CD4-positive, alpha-beta memory T cell (primary cell): ENCODE measurements at regions not wholly inside any gene's neighbourhood (a gene's known extent, or its start where the extent isn't known, plus 50 kb on each side); places are given as distances from the start of the nearest gene placed in this dataset.

Experiments used
- CTCF ChIA-PET: fragments of 350-600 bp; sonication (Branson Sonifier 250); formaldehyde crosslinking; loops from one replicate; lab custom pipeline; 2021; ENCODE audit warnings: inconsistent platforms; ENCODE audit not compliant: partially characterized antibody; lab: Charles Lee
- POLR2A ChIA-PET: fragments of 350-600 bp; sonication (Branson Sonifier 250); formaldehyde crosslinking; loops from one replicate; lab custom pipeline; 2021; ENCODE audit not compliant: partially characterized antibody; lab: Charles Lee
- DNase-seq, 5 donors: peaks; one replicate each; pipeline versions ENCODE4 v3.0.0 to v3.0.0-alpha.2; 2020 to 2022; ENCODE audit warnings: mixed read lengths in 1 of 5
- H3K27ac ChIP-seq: one replicate; pipeline ENCODE4 v1.7.0; 2013; ENCODE audit warnings: low read depth, low read length
- H3K27me3 ChIP-seq: 2 replicates; pipeline ENCODE4 v1.7.0; 2013; ENCODE audit warnings: mild to moderate bottlenecking, low read length, moderate library complexity; ENCODE audit not compliant: insufficient read depth
- H3K36me3 ChIP-seq: 2 replicates; pipeline ENCODE4 v1.7.0; 2013; ENCODE audit warnings: mild to moderate bottlenecking, low read length, moderate library complexity; ENCODE audit not compliant: insufficient read depth
- H3K4me1 ChIP-seq: 2 replicates; pipeline ENCODE4 v1.7.0; 2013; ENCODE audit warnings: mild to moderate bottlenecking, low read length, moderate library complexity; ENCODE audit not compliant: insufficient read depth
- H3K4me3 ChIP-seq, 2 donors: one replicate each; pipeline ENCODE4 v1.7.0; 2013; ENCODE audit warnings: low read length in 2 of 2, mild to moderate bottlenecking in 1 of 2
- H3K9me3 ChIP-seq, 2 donors: one replicate each; pipeline ENCODE4 v1.7.0; 2013; ENCODE audit warnings: low read length in 2 of 2, control low read depth in 1 of 2; ENCODE audit not compliant: control insufficient read depth in 1 of 2
- H3K27ac Mint-ChIP-seq, 7 donors: one replicate each; pipeline ENCODE4 v1.8.0; 2020 to 2021; ENCODE audit warnings: mixed read lengths in 7 of 7, mild to moderate bottlenecking in 6 of 7, inconsistent platforms in 3 of 7, moderate library complexity in 3 of 7
- H3K27me3 Mint-ChIP-seq, 2 donors: one replicate each; pipeline ENCODE4 v1.8.0; 2020 to 2021; ENCODE audit warnings: mixed read lengths in 2 of 2
- H3K36me3 Mint-ChIP-seq, 2 donors: one replicate each; pipeline ENCODE4 v1.8.0; 2020 to 2021; ENCODE audit warnings: mixed read lengths in 2 of 2, inconsistent platforms in 1 of 2, mild to moderate bottlenecking in 1 of 2
- H3K4me1 Mint-ChIP-seq, 4 donors: one replicate each; pipeline ENCODE4 v1.8.0; 2020 to 2021; ENCODE audit warnings: mixed read lengths in 4 of 4, mild to moderate bottlenecking in 1 of 4
- H3K4me3 Mint-ChIP-seq, 8 donors: one replicate each; pipeline ENCODE4 v1.8.0; 2020 to 2021; ENCODE audit warnings: mixed read lengths in 8 of 8, mild to moderate bottlenecking in 7 of 8, moderate library complexity in 6 of 8, inconsistent platforms in 3 of 8
- H3K9me3 Mint-ChIP-seq, 8 donors: one replicate each; pipeline ENCODE4 v1.8.0; 2020 to 2021; ENCODE audit warnings: mixed read lengths in 8 of 8, mild to moderate bottlenecking in 5 of 8, inconsistent platforms in 3 of 8, moderate library complexity in 1 of 8
- intact Hi-C: fragments of 100-400 bp; cut with micrococcal nuclease; formaldehyde crosslinking; loops from one replicate; pipeline ENCODE4 v1.15.1; 2023

GRCh38 chr10:64130152-64130551 lies 609.0 kb downstream of the REEP3 start:
- H3K36me3 ChIP-seq = no peaks in the 10 kb centered on the region
- Mint-ChIP-seq H3K27me3 (no peaks in the 10 kb centered on the region), H3K27ac (no peak overlapping the region), H3K9me3 (peaks cover 0 to 2% (median 0%) of the 10 kb centered on the region in 8 donors), H3K4me1 (no peaks in the 10 kb centered on the region), H3K4me3 (no peak overlapping the region), H3K36me3 (no peaks in the 10 kb centered on the region)
- H3K27ac ChIP-seq = no peak overlapping the region
- DNase-seq = no peak
- POLR2A ChIA-PET = no interaction called here
- no peaks in the 10 kb centered on the region for H3K27me3 ChIP-seq
- intact Hi-C loops = no loop called here
- H3K4me1 ChIP-seq = no peaks in the 10 kb centered on the region
- no peak overlapping the region for H3K4me3 ChIP-seq
- H3K9me3 ChIP-seq = no peaks in the 10 kb centered on the region
- CTCF ChIA-PET = no interaction called here

GRCh38 chr10:64134676-64135075 lies 613.5 kb downstream of the REEP3 start:
- H3K27ac Mint-ChIP-seq = no peak overlapping the region
- no peaks in the 10 kb centered on the region for H3K36me3 Mint-ChIP-seq
- POLR2A ChIA-PET = no interaction called here
- CTCF ChIA-PET = no interaction called here
- H3K4me3 Mint-ChIP-seq = no peak overlapping the region
- no peaks in the 10 kb centered on the region for H3K4me1 ChIP-seq
- no peaks in the 10 kb centered on the region for H3K27me3 Mint-ChIP-seq
- H3K27ac ChIP-seq = no peak overlapping the region
- intact Hi-C loops = no loop called here
- H3K27me3 ChIP-seq = no peaks in the 10 kb centered on the region
- no peak for DNase-seq
- H3K4me1 Mint-ChIP-seq = no peaks in the 10 kb centered on the region
- H3K36me3 ChIP-seq = no peaks in the 10 kb centered on the region
- no peaks in the 10 kb centered on the region for H3K9me3 ChIP-seq
- peaks cover 0 to 2% (median 0%) of the 10 kb centered on the region in 8 donors for H3K9me3 Mint-ChIP-seq
- no peak overlapping the region for H3K4me3 ChIP-seq

- DNase-seq = no peak
- Mint-ChIP-seq H3K4me1 (no peaks in the 10 kb centered on the region), H3K4me3 (no peak overlapping the region), H3K27me3 (no peaks in the 10 kb centered on the region), H3K9me3 (peaks cover 0 to 2% (median 0%) of the 10 kb centered on the region in 8 donors), H3K36me3 (no peaks in the 10 kb centered on the region), H3K27ac (no peak overlapping the region)
- Histone ChIP-seq H3K27ac (no peak overlapping the region), H3K4me3 (no peak overlapping the region), H3K4me1 (no peaks in the 10 kb centered on the region), H3K27me3 (no peaks in the 10 kb centered on the region), H3K9me3 (no peaks in the 10 kb centered on the region), H3K36me3 (no peaks in the 10 kb centered on the region)
- intact Hi-C loops = no loop called here
- CTCF ChIA-PET = no interaction called here
- POLR2A ChIA-PET = no interaction called here
Measured at GRCh38 chr10:64142395-64142794, 621.2 kb downstream of the REEP3 start.

GRCh38 chr10:64148607-64149006 lies 627.4 kb downstream of the REEP3 start:
- no peak overlapping the region for H3K27ac Mint-ChIP-seq
- DNase-seq = no peak
- H3K4me1 ChIP-seq = no peaks in the 10 kb centered on the region
- CTCF ChIA-PET = no interaction called here
- H3K4me3 Mint-ChIP-seq = no peak overlapping the region
- H3K36me3 Mint-ChIP-seq = no peaks in the 10 kb centered on the region
- H3K9me3 Mint-ChIP-seq = peaks cover 0 to 4% (median 0%) of the 10 kb centered on the region in 8 donors
- no peaks in the 10 kb centered on the region for H3K4me1 Mint-ChIP-seq
- intact Hi-C loops = no loop called here
- POLR2A ChIA-PET = no interaction called here
- H3K27me3 ChIP-seq = no peaks in the 10 kb centered on the region
- no peak overlapping the region for H3K27ac ChIP-seq
- H3K27me3 Mint-ChIP-seq = peaks cover 0 to 3% of the 10 kb centered on the region in 2 donors
- H3K9me3 ChIP-seq = no peaks in the 10 kb centered on the region
- no peak overlapping the region for H3K4me3 ChIP-seq
- H3K36me3 ChIP-seq = no peaks in the 10 kb centered on the region

GRCh38 chr10:64156166-64156565 lies 635.0 kb downstream of the REEP3 start:
- CTCF ChIA-PET = no interaction called here

DNA sequence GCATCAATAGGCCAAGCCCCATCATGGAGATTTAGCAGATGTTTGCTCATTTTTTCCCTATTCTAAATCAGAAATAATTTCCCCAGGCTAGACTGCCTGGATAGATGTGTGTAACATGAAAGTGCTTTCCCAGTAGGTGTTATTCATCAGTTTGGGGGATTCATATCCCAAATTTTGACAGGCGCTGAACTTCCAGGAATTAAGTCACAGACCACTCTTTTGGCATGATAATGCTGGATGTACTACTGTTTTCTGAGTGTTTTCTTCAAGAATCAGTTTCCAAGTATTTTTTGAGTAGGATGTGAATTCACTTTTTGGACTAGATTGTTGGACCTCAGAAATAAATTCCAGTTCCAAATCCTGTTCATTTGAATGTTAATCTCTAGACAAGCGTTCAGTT lies 637.4 kb downstream of the REEP3 start:
- H3K27ac ChIP-seq = no peak overlapping the region
- no peak overlapping the region for H3K4me3 ChIP-seq
- Mint-ChIP-seq H3K27me3 (no peaks in the 10 kb centered on the region), H3K27ac (no peak overlapping the region), H3K36me3 (no peaks in the 10 kb centered on the region), H3K4me1 (peaks cover 0 to 3% (median 0%) of the 10 kb centered on the region in 4 donors), H3K9me3 (peaks cover 0 to 3% (median 0%) of the 10 kb centered on the region in 8 donors), H3K4me3 (no peak overlapping the region)
- no peaks in the 10 kb centered on the region for H3K36me3 ChIP-seq
- POLR2A ChIA-PET = no interaction called here
- CTCF ChIA-PET = no interaction called here
- H3K27me3 ChIP-seq = no peaks in the 10 kb centered on the region
- H3K4me1 ChIP-seq = no peaks in the 10 kb centered on the region
- H3K9me3 ChIP-seq = no peaks in the 10 kb centered on the region
- intact Hi-C loops = no loop called here
- DNase-seq = no peak

More at GRCh38 chr10:64156166-64156565, 635.0 kb downstream of the REEP3 start:
- H3K27me3 ChIP-seq = no peaks in the 10 kb centered on the region
- no peak overlapping the region for H3K27ac Mint-ChIP-seq
- no peak overlapping the region for H3K4me3 ChIP-seq
- intact Hi-C loops = no loop called here
- no peaks in the 10 kb centered on the region for H3K4me1 ChIP-seq
- no peaks in the 10 kb centered on the region for H3K27me3 Mint-ChIP-seq
- no peak overlapping the region for H3K4me3 Mint-ChIP-seq
- H3K9me3 ChIP-seq = no peaks in the 10 kb centered on the region
- H3K36me3 ChIP-seq = no peaks in the 10 kb centered on the region
- no peaks in the 10 kb centered on the region for H3K36me3 Mint-ChIP-seq
- DNase-seq = no peak
- POLR2A ChIA-PET = no interaction called here
- H3K9me3 Mint-ChIP-seq = peaks cover 0 to 5% (median 0%) of the 10 kb centered on the region in 8 donors
- H3K4me1 Mint-ChIP-seq = peaks cover 0 to 3% (median 0%) of the 10 kb centered on the region in 4 donors
- H3K27ac ChIP-seq = no peak overlapping the region

GRCh38 chr10:64159910-64160872 lies 639.0 kb downstream of the REEP3 start:
- POLR2A ChIA-PET = no interaction called here
- DNase-seq = no peak
- Mint-ChIP-seq H3K27me3 (no peaks in the 10 kb centered on the region), H3K9me3 (peaks cover 0 to 3% (median 0%) of the 10 kb centered on the region in 8 donors), H3K4me1 (peaks cover 0 to 3% (median 0%) of the 10 kb centered on the region in 4 donors), H3K36me3 (no peaks in the 10 kb centered on the region), H3K27ac (no peak overlapping the region), H3K4me3 (no peak overlapping the region)
- no peaks in the 10 kb centered on the region for H3K9me3 ChIP-seq
- H3K4me1 ChIP-seq = no peaks in the 10 kb centered on the region
- no peaks in the 10 kb centered on the region for H3K27me3 ChIP-seq
- H3K27ac ChIP-seq = no peak overlapping the region
- no peaks in the 10 kb centered on the region for H3K36me3 ChIP-seq
- CTCF ChIA-PET = no interaction called here
- intact Hi-C loops = no loop called here
- H3K4me3 ChIP-seq = no peak overlapping the region
